Mesenchymal stem cell (in vitro differentiated cells and primary cell): ENCODE measurements at regions not wholly inside any gene's neighbourhood (a gene's known extent, or its start where the extent isn't known, plus 50 kb on each side); places are given as distances from the start of the nearest gene placed in this dataset.

Experiments used
- DNase-seq: peaks from one replicate; pipeline ENCODE4 v3.0.0-alpha.2; 2013
- H2AFZ ChIP-seq: one replicate; pipeline ENCODE4 v1.6.1; 2013; ENCODE audit warnings: low read depth, mild to moderate bottlenecking, control low read depth, inconsistent platforms, low read length, moderate library complexity
- H2AK5ac ChIP-seq: 2 replicates; pipeline ENCODE4 v1.6.1; 2013; ENCODE audit warnings: low read length, moderate library complexity, mild to moderate bottlenecking, inconsistent platforms; ENCODE audit not compliant: severe bottlenecking
- H2BK120ac ChIP-seq: one replicate; pipeline ENCODE4 v1.6.1; 2013; ENCODE audit warnings: low read depth, mild to moderate bottlenecking, inconsistent platforms, low read length, moderate library complexity
- H2BK12ac ChIP-seq, 2 experiments: one replicate each; pipeline ENCODE4 v1.6.1; 2013; ENCODE audit warnings: inconsistent platforms in 2 of 2, low read length in 2 of 2, mild to moderate bottlenecking in 2 of 2, moderate library complexity in 2 of 2, control low read depth in 1 of 2
- H2BK15ac ChIP-seq: one replicate; pipeline ENCODE4 v1.6.1; 2013; ENCODE audit warnings: mild to moderate bottlenecking, low read depth, inconsistent platforms; ENCODE audit not compliant: poor library complexity, severe bottlenecking
- H2BK5ac ChIP-seq: 2 replicates; pipeline ENCODE4 v1.6.1; 2013; ENCODE audit warnings: low read depth, mild to moderate bottlenecking, low read length, control low read depth, inconsistent platforms; ENCODE audit not compliant: poor library complexity, severe bottlenecking
- H3K14ac ChIP-seq, 2 experiments: one replicate each; pipeline ENCODE4 v1.6.1; 2013; ENCODE audit warnings: inconsistent platforms in 2 of 2, low read length in 2 of 2, control low read depth in 1 of 2, mild to moderate bottlenecking in 1 of 2, moderate library complexity in 1 of 2
- H3K18ac ChIP-seq, 2 experiments: one replicate each; pipeline ENCODE4 v1.6.1; 2013; ENCODE audit warnings: inconsistent platforms in 2 of 2, low read length in 2 of 2, control low read depth in 1 of 2, low read depth in 1 of 2, mild to moderate bottlenecking in 1 of 2
- H3K23ac ChIP-seq, 2 experiments: one replicate each; pipeline ENCODE4 v1.6.1; 2013; ENCODE audit warnings: inconsistent platforms in 2 of 2, low read length in 2 of 2, mild to moderate bottlenecking in 2 of 2, moderate library complexity in 2 of 2, control low read depth in 1 of 2
- H3K27ac ChIP-seq: 2 replicates; pipeline ENCODE4 v1.5.1; 2013; ENCODE audit warnings: mild to moderate bottlenecking, moderate library complexity, low read length, control low read depth, inconsistent platforms; ENCODE audit not compliant: poor library complexity, severe bottlenecking
- H3K27me3 ChIP-seq, 2 experiments: 2 replicates each; pipeline versions ENCODE4 v1.6.1 to v1.7.0; 2013; ENCODE audit warnings: low read length in 2 of 2, mild to moderate bottlenecking in 2 of 2, moderate library complexity in 2 of 2, control low read depth in 1 of 2, inconsistent platforms in 1 of 2; ENCODE audit not compliant: control insufficient read depth in 1 of 2, insufficient read depth in 1 of 2
- H3K36me3 ChIP-seq, 2 experiments: 2 replicates each; pipeline versions ENCODE4 v1.6.1 to v1.7.0; 2013; ENCODE audit warnings: low read length in 2 of 2, control low read depth in 1 of 2, inconsistent platforms in 1 of 2, low read depth in 1 of 2, mild to moderate bottlenecking in 1 of 2; ENCODE audit not compliant: insufficient read depth in 2 of 2, control insufficient read depth in 1 of 2
- H3K4ac ChIP-seq, 2 experiments: one replicate each; pipeline ENCODE4 v1.6.1; 2013; ENCODE audit warnings: inconsistent platforms in 2 of 2, low read length in 2 of 2, mild to moderate bottlenecking in 2 of 2, moderate library complexity in 2 of 2, control low read depth in 1 of 2, low read depth in 1 of 2
- H3K4me1 ChIP-seq: 2 replicates; pipeline ENCODE4 v1.6.1; 2013; ENCODE audit warnings: low read depth, low read length, control low read depth; ENCODE audit not compliant: control insufficient read depth, insufficient read depth
- H3K4me2 ChIP-seq: 2 replicates; pipeline ENCODE4 v1.6.1; 2013; ENCODE audit warnings: low read length, mild to moderate bottlenecking, inconsistent platforms; ENCODE audit not compliant: poor library complexity, severe bottlenecking
- H3K4me3 ChIP-seq, 2 experiments: 2 replicates each; pipeline versions ENCODE4 v1.5.1 to v1.7.0; 2013; ENCODE audit warnings: low read length in 2 of 2, mild to moderate bottlenecking in 2 of 2, control low read depth in 1 of 2, low read depth in 1 of 2; ENCODE audit not compliant: insufficient read depth in 1 of 2
- H3K79me1 ChIP-seq: replicated peaks from 2 replicates; pipeline ENCODE4 v1.6.1; 2013; ENCODE audit warnings: mild to moderate bottlenecking, control low read depth, low read length, inconsistent platforms; ENCODE audit not compliant: poor library complexity, severe bottlenecking
- H3K9ac ChIP-seq: 2 replicates; pipeline ENCODE4 v1.7.0; 2013; ENCODE audit warnings: mild to moderate bottlenecking, low read length, moderate library complexity
- H3K9me3 ChIP-seq: 2 replicates; pipeline ENCODE4 v1.7.0; 2013; ENCODE audit warnings: mild to moderate bottlenecking, low read length; ENCODE audit not compliant: control insufficient read depth
- H4K8ac ChIP-seq: one replicate; pipeline ENCODE4 v1.6.1; 2013; ENCODE audit warnings: inconsistent platforms, mild to moderate bottlenecking, low read length, moderate library complexity
- H4K91ac ChIP-seq: one replicate; pipeline ENCODE4 v1.6.1; 2013; ENCODE audit warnings: mild to moderate bottlenecking, low read length, inconsistent platforms
- WGBS: methylation state at CpG from one replicate; pipeline ENCODE4 v1.1.7; 2013; ENCODE audit warnings: mixed read lengths; 5-methylcytosine and 5-hydroxymethylcytosine counted together

DNA sequence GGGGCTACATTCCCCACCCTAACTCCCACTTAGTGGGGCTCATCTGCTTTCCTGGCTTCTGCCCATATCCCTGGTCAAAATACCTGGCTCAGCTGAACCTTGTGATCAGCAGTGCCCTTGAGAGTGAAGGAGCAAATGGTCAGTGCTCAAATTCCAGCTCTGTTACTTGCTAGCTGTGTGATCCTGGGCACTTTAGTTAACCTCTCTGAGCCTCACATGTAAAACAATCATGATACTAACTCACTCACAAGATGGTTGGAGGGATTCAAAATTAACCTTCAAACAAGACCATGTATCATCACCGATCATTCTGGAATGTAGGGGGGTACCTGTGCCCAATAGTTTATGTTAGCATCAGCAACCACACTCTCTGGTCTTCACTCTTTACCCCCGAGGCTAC lies 325.6 kb upstream of the TLE3 start:
- WGBS, result 84% methylated on average over 2 of the region's 2 CpGs
- Histone ChIP-seq H3K18ac (no peak overlapping the region), H3K4me2 (no peak overlapping the region)

DNA sequence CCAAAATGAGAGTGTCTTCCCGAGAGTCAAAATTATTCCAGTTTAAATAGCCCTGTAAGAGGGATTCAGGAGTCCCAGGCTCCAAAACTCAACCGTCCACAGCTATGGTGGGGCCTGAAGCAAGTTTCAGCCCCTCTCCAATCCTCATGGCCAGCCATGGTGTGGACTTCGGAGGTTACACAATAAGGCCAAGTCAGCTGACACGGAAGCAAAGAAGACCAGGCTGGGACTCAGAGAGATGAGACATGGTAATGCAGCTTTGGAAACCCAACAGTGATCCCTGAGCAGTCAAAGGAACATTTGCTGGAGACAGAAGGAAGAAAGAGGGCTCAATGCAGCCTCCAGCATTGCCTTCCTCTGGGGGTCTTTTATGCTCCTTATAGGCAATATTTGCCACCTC lies 324.6 kb upstream of the TLE3 start:
- WGBS, result 82% methylated on average over 4 of the region's 4 CpGs
- no peak overlapping the region for H3K18ac ChIP-seq
- no peak overlapping the region for H3K14ac ChIP-seq
- H2AK5ac ChIP-seq, result no peak overlapping the region
- H2AFZ ChIP-seq, result no peak overlapping the region
- H3K9me3 ChIP-seq, result peaks cover 5% of the 10 kb centered on the region
- no peak overlapping the region for H4K8ac ChIP-seq
- no peak for DNase-seq
- no peak overlapping the region for H3K27ac ChIP-seq
- no peak overlapping the region for H2BK12ac ChIP-seq
- H3K9ac ChIP-seq, result no peak overlapping the region
- H3K27me3 ChIP-seq, result peaks cover 78 to 85% of the 10 kb centered on the region in 2 experiments
- H3K4ac ChIP-seq, result no peak overlapping the region
- H3K23ac ChIP-seq, result no peak overlapping the region
- H2BK5ac ChIP-seq, result no peak overlapping the region
- no peaks in the 10 kb centered on the region for H3K79me1 ChIP-seq
- no peak overlapping the region for H4K91ac ChIP-seq
- H2BK15ac ChIP-seq, result no peak overlapping the region
- no peaks in the 10 kb centered on the region for H3K4me1 ChIP-seq
- H3K36me3 ChIP-seq, result no peaks in the 10 kb centered on the region
- no peak overlapping the region for H3K4me3 ChIP-seq
- H3K4me2 ChIP-seq, result no peak overlapping the region
- H2BK120ac ChIP-seq, result no peak overlapping the region

More for the DNA sequence above, 325.6 kb upstream of the TLE3 start:
- Histone ChIP-seq H3K4me3 (no peak overlapping the region), H3K14ac (no peak overlapping the region), H2BK120ac (no peak overlapping the region), H3K36me3 (no peaks in the 10 kb centered on the region), H2AK5ac (no peak overlapping the region), H3K9me3 (peaks cover 5% of the 10 kb centered on the region), H3K27me3 (peaks cover 69 to 76% of the 10 kb centered on the region in 2 experiments), H2AFZ (no peak overlapping the region), H4K91ac (no peak overlapping the region), H4K8ac (no peak overlapping the region), H3K79me1 (no peaks in the 10 kb centered on the region), H3K23ac (no peak overlapping the region), H3K9ac (no peak overlapping the region), H2BK15ac (no peak overlapping the region), H3K27ac (no peak overlapping the region), H3K4ac (no peak overlapping the region), H2BK12ac (no peak overlapping the region), H3K4me1 (no peaks in the 10 kb centered on the region), H2BK5ac (no peak overlapping the region)
- no peak for DNase-seq

DNA sequence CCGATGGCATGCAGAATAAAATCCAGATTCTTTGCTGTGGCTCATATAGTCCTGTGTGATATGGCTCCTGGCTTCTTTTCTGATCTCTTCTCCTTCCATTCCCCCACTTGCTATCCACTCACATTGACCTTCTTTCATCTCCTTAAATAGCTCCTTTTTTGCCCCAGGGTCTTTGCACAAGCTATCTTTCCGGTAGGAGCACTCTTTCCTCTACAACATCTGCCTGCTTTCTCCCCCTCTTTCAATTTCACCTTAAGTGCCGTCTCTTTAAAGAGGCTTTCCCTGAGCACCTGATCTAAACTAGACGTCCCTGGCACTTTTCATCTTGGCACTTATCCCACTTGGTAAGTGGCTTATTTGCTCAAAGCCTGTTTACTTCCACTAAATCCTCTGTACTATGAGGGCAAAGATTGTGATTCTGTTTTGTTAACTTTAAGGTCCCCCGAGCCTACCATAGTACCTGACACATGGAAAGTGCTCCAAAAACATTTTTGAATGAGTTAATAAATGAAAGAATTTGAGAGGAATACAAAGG lies 323.3 kb upstream of the TLE3 start:
- no peak overlapping the region for H3K23ac ChIP-seq
- no peak overlapping the region for H3K9ac ChIP-seq
- H3K4ac ChIP-seq, result no peak overlapping the region
- peaks cover 88 to 98% of the 10 kb centered on the region in 2 experiments for H3K27me3 ChIP-seq
- no peak overlapping the region for H2BK5ac ChIP-seq
- no peaks in the 10 kb centered on the region for H3K4me1 ChIP-seq
- H3K9me3 ChIP-seq, result peaks cover 10% of the 10 kb centered on the region
- H3K36me3 ChIP-seq, result no peaks in the 10 kb centered on the region
- H4K8ac ChIP-seq, result no peak overlapping the region
- H3K4me2 ChIP-seq, result no peak overlapping the region
- no peak overlapping the region for H3K27ac ChIP-seq
- no peak overlapping the region for H2AFZ ChIP-seq
- H2AK5ac ChIP-seq, result no peak overlapping the region
- WGBS, result 75% methylated on average over 4 of the region's 5 CpGs
- no peak overlapping the region for H2BK12ac ChIP-seq
- H3K14ac ChIP-seq, result no peak overlapping the region
- no peak overlapping the region for H3K18ac ChIP-seq
- no peak overlapping the region for H2BK120ac ChIP-seq
- H4K91ac ChIP-seq, result no peak overlapping the region
- no peak overlapping the region for H2BK15ac ChIP-seq
- no peak overlapping the region for H3K4me3 ChIP-seq
- no peaks in the 10 kb centered on the region for H3K79me1 ChIP-seq
- no peak for DNase-seq

DNA sequence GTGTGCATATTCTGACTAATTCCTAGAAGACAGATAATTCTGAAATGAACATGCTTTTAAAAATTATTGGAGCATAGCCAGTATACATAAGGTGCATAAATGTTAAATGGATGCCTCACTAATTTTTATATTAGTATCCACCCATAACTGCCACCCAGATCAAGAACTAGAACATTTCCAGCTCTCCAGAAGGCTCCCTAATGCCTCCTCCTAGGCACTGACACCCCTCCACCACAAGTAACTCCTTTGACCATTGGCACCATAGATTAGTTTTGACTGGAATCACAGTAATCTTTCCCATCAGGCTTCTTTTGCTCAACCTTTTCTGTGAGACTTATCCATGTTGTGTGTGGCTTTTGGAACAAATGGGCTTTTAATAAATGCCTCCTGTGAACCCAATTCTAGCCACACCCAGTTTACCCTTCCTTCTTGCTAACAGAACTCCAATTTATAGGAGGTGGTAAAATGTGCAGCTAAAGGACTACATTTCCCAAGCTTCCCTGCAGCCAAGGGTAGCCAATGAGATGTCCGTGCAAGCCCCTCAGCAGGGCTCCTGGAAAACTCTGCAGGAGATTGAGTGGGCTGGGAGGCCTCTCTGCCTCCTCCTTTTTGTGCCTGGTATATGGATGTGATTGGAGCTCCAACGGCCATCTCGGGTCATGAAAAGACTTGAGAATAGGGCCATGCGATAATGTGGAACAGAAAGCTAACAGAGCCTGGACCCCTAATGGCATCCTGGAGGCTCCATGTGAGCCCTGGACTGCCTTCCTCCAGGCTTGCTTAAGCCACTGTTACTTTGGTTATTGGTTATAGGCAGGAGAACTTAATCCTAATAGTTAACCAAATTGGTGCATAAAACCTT lies 322.6 kb upstream of the TLE3 start:
- Histone ChIP-seq H3K27me3 (peaks cover 88 to 100% of the 10 kb centered on the region in 2 experiments), H3K4ac (no peak overlapping the region), H4K8ac (no peak overlapping the region), H3K14ac (no peak overlapping the region), H3K79me1 (no peaks in the 10 kb centered on the region), H2BK5ac (no peak overlapping the region), H2AK5ac (no peak overlapping the region), H4K91ac (no peak overlapping the region), H3K18ac (no peak overlapping the region), H3K36me3 (no peaks in the 10 kb centered on the region), H3K9ac (no peak overlapping the region), H2BK12ac (no peak overlapping the region), H3K23ac (no peak overlapping the region), H2BK15ac (no peak overlapping the region), H3K4me1 (no peaks in the 10 kb centered on the region), H3K4me3 (no peak overlapping the region), H3K9me3 (peaks cover 13% of the 10 kb centered on the region), H3K27ac (no peak overlapping the region), H3K4me2 (no peak overlapping the region), H2AFZ (no peak overlapping the region), H2BK120ac (no peak overlapping the region)
- 70% methylated on average over 4 of the region's 4 CpGs for WGBS
- DNase-seq, result no peak
